CD14-positive monocyte (primary cell): ENCODE measurements at regions not wholly inside any gene's neighbourhood (a gene's known extent, or its start where the extent isn't known, plus 50 kb on each side); places are given as distances from the start of the nearest gene placed in this dataset.

Source experiments
- DNase-seq, 3 donors: peaks; one replicate each; pipeline ENCODE4 v3.0.0-alpha.2; 2011 to 2022
- H2AFZ ChIP-seq: 2 replicates; pipeline ENCODE4 v1.6.0; 2012; ENCODE audit warnings: mild to moderate bottlenecking, low read depth, low read length, inconsistent platforms; ENCODE audit not compliant: insufficient read depth, poor library complexity, severe bottlenecking
- H3K27ac ChIP-seq, 2 donors: 1 replicate in 1 of 2; 2 replicates in 1 of 2; pipeline ENCODE4 v1.5.1; 2012 to 2013; ENCODE audit warnings: low read length in 2 of 2, control low read depth in 1 of 2, inconsistent platforms in 1 of 2, low read depth in 1 of 2, mild to moderate bottlenecking in 1 of 2
- H3K27me3 ChIP-seq, 2 donors: one replicate each; pipeline versions ENCODE4 v1.6.0 to v1.6.1; 2011 to 2013; ENCODE audit warnings: low read length in 2 of 2; ENCODE audit not compliant: control insufficient read depth in 2 of 2, insufficient read depth in 2 of 2
- H3K36me3 ChIP-seq, 2 donors: replicated peaks in 1 of 2; 1 replicate in 1 of 2; 2 replicates in 1 of 2; pipeline versions ENCODE4 v1.5.1 to v1.6.1; 2012 to 2013; ENCODE audit warnings: low read length in 2 of 2, control low read depth in 1 of 2, inconsistent platforms in 1 of 2, mild to moderate bottlenecking in 1 of 2; ENCODE audit not compliant: insufficient read depth in 2 of 2, control insufficient read depth in 1 of 2
- H3K4me1 ChIP-seq, 2 donors: 1 replicate in 1 of 2; 2 replicates in 1 of 2; pipeline versions ENCODE4 v1.5.1 to v1.6.1; 2012 to 2013; ENCODE audit warnings: low read length in 2 of 2, control low read depth in 1 of 2, inconsistent platforms in 1 of 2, mild to moderate bottlenecking in 1 of 2, moderate library complexity in 1 of 2; ENCODE audit not compliant: insufficient read depth in 2 of 2, control insufficient read depth in 1 of 2
- H3K4me2 ChIP-seq: replicated peaks from 2 replicates; pipeline ENCODE3; 2012; ENCODE audit warnings: low read length, moderate library complexity, mild to moderate bottlenecking; ENCODE audit not compliant: poor library complexity, severe bottlenecking; ENCODE audit errors: extremely low read depth
- H3K4me3 ChIP-seq, 3 experiments: fragments of 200-600 bp in 1 of 3; sonication (generic) in 1 of 3; replicated peaks in 1 of 3; 1 replicate in 2 of 3; 2 replicates in 1 of 3; pipeline ENCODE4 v1.5.1; 2011 to 2013; ENCODE audit warnings: low read length in 3 of 3, mild to moderate bottlenecking in 3 of 3, control low read depth in 2 of 3, low read depth in 2 of 3, inconsistent platforms in 1 of 3, moderate library complexity in 1 of 3
- H3K79me2 ChIP-seq: 2 replicates; pipeline ENCODE4 v1.6.0; 2012; ENCODE audit warnings: mild to moderate bottlenecking, control low read depth, inconsistent platforms, low read length, moderate library complexity; ENCODE audit not compliant: insufficient read depth
- H3K9ac ChIP-seq: 2 replicates; pipeline ENCODE4 v1.6.0; 2017; ENCODE audit warnings: low read length, mild to moderate bottlenecking; ENCODE audit not compliant: insufficient read depth, poor library complexity, severe bottlenecking
- H3K9me3 ChIP-seq, 2 donors: replicated peaks in 1 of 2; 1 replicate in 1 of 2; 2 replicates in 1 of 2; pipeline versions ENCODE4 v1.5.1 to v1.6.1; 2012 to 2013; ENCODE audit warnings: low read length in 2 of 2, control low read depth in 1 of 2; ENCODE audit not compliant: control insufficient read depth in 1 of 2, insufficient read depth in 1 of 2
- H4K20me1 ChIP-seq: 2 replicates; pipeline ENCODE4 v1.6.0; 2012; ENCODE audit warnings: mild to moderate bottlenecking, low read length, control low read depth, moderate library complexity; ENCODE audit not compliant: insufficient read depth
- H3K27ac Mint-ChIP-seq, 7 donors: one replicate each; pipeline ENCODE4 v1.8.0; 2020; ENCODE audit warnings: mild to moderate bottlenecking in 7 of 7, mixed read lengths in 7 of 7, moderate library complexity in 6 of 7, inconsistent platforms in 2 of 7
- H3K27me3 Mint-ChIP-seq, 3 donors: one replicate each; pipeline ENCODE4 v1.8.0; 2021 to 2022; ENCODE audit warnings: low read depth in 3 of 3, mild to moderate bottlenecking in 3 of 3, mixed read lengths in 3 of 3, moderate library complexity in 3 of 3, inconsistent platforms in 1 of 3
- H3K36me3 Mint-ChIP-seq, 2 donors: one replicate each; pipeline ENCODE4 v1.8.0; 2020; ENCODE audit warnings: mixed read lengths in 2 of 2, inconsistent platforms in 1 of 2, mild to moderate bottlenecking in 1 of 2
- H3K4me1 Mint-ChIP-seq: one replicate; pipeline ENCODE4 v1.8.0; 2020; ENCODE audit warnings: mild to moderate bottlenecking, mixed read lengths
- H3K4me3 Mint-ChIP-seq, 2 donors: one replicate each; pipeline ENCODE4 v1.8.0; 2020; ENCODE audit warnings: mild to moderate bottlenecking in 2 of 2, mixed read lengths in 2 of 2, moderate library complexity in 1 of 2
- H3K9me3 Mint-ChIP-seq, 7 donors: one replicate each; pipeline ENCODE4 v1.8.0; 2020 to 2022; ENCODE audit warnings: mixed read lengths in 7 of 7, mild to moderate bottlenecking in 6 of 7, moderate library complexity in 6 of 7, inconsistent platforms in 2 of 7
- CTCF ChIP-seq: fragments of 200-600 bp; IDR thresholded peaks from one replicate; pipeline ENCODE4 v1.8.0; 2022; ENCODE audit warnings: antibody characterized with exemption, mild to moderate bottlenecking
- WGBS: methylation state at CpG from one replicate; pipeline ENCODE4 v1.1.5; 2013; ENCODE audit warnings: missing lambda C conversion rate; ENCODE audit not compliant: insufficient coverage; 5-methylcytosine and 5-hydroxymethylcytosine counted together
- intact Hi-C, 2 donors: fragments of 100-400 bp; cut with micrococcal nuclease; formaldehyde crosslinking; loops; one replicate each; pipeline versions ENCODE4 v1.15.0 to v1.15.1; 2023

GRCh38 chr15:46879032-46879770, 838.1 kb upstream of the SEMA6D start:
- Mint-ChIP-seq H3K9me3 (peaks cover 0 to 18% (median 7%) of the 10 kb centered on the region in 7 donors), H3K4me1 (no peaks in the 10 kb centered on the region), H3K27ac (no peak overlapping the region), H3K27me3 (no peaks in the 10 kb centered on the region), H3K4me3 (no peak overlapping the region), H3K36me3 (no peaks in the 10 kb centered on the region)
- Histone ChIP-seq H3K9ac (no peak overlapping the region), H4K20me1 (no peaks in the 10 kb centered on the region), H3K36me3 (no peaks in the 10 kb centered on the region), H3K9me3 (peaks cover 4 to 16% of the 10 kb centered on the region in 2 donors), H3K27ac (no peak overlapping the region), H3K4me2 (no peak overlapping the region), H3K4me1 (no peaks in the 10 kb centered on the region), H3K4me3 (no peak overlapping the region), H3K79me2 (no peaks in the 10 kb centered on the region), H2AFZ (no peak overlapping the region), H3K27me3 (no peaks in the 10 kb centered on the region)
- TF ChIP-seq CTCF = no peak
- WGBS = 68% methylated on average over 2 of the region's 5 CpGs
- intact Hi-C loops = no loop called here
- DNase-seq = no peak

GRCh38 chr15:46880791-46881190, 836.5 kb upstream of the SEMA6D start:
- no peak overlapping the region for H3K9ac ChIP-seq
- no peaks in the 10 kb centered on the region for H3K79me2 ChIP-seq
- no peaks in the 10 kb centered on the region for H3K4me1 Mint-ChIP-seq
- H3K4me1 ChIP-seq = no peaks in the 10 kb centered on the region
- H3K4me3 ChIP-seq = no peak overlapping the region
- intact Hi-C loops = no loop called here
- no peak for TF ChIP-seq CTCF
- H3K27ac Mint-ChIP-seq = no peak overlapping the region
- H4K20me1 ChIP-seq = no peaks in the 10 kb centered on the region
- no peaks in the 10 kb centered on the region for H3K27me3 ChIP-seq
- H3K27ac ChIP-seq = no peak overlapping the region
- no peaks in the 10 kb centered on the region for H3K27me3 Mint-ChIP-seq
- no peak overlapping the region for H2AFZ ChIP-seq
- H3K4me3 Mint-ChIP-seq = no peak overlapping the region
- no CpG with 5 or more reads among the region's 2 CpGs for WGBS
- no peak for DNase-seq
- no peaks in the 10 kb centered on the region for H3K36me3 ChIP-seq
- no peak overlapping the region for H3K4me2 ChIP-seq
- peaks cover 0 to 18% (median 7%) of the 10 kb centered on the region in 7 donors for H3K9me3 Mint-ChIP-seq
- peaks cover 0 to 29% of the 10 kb centered on the region in 2 donors for H3K9me3 ChIP-seq
- no peaks in the 10 kb centered on the region for H3K36me3 Mint-ChIP-seq
